HG03457 (cell line): ENCODE measurements at regions not wholly inside any gene's neighbourhood (a gene's known extent, or its start where the extent isn't known, plus 50 kb on each side); places are given as distances from the start of the nearest gene placed in this dataset.

ENCODE experiments used
- ATAC-seq: cut with Tn5 transposase; IDR thresholded peaks from one replicate; pipeline ENCODE4 v1.9.1; 2021; ENCODE audit warnings: moderate number of reproducible peaks; ENCODE audit not compliant: unreplicated experiment

GRCh38 chr1:106459418-106459817 is 597.1 kb upstream of the PRMT6 start:
- ATAC-seq: no peak

GRCh38 chr1:106465666-106466065 is 590.8 kb upstream of the PRMT6 start:
- ATAC-seq: no peak

GRCh38 chr1:106480629-106481028 is 575.8 kb upstream of the PRMT6 start:
- no peak for ATAC-seq

- no peak for ATAC-seq
Measured at GRCh38 chr1:106492880-106493279, 563.6 kb upstream of the PRMT6 start.

GRCh38 chr1:106494646-106495045 is 561.8 kb upstream of the PRMT6 start:
- no peak for ATAC-seq

- ATAC-seq: no peak
Measured at GRCh38 chr1:106498238-106498637, 558.2 kb upstream of the PRMT6 start.

GRCh38 chr1:106502659-106503058 is 553.8 kb upstream of the PRMT6 start:
- ATAC-seq: no peak

GRCh38 chr1:106515375-106515774 is 541.1 kb upstream of the PRMT6 start:
- ATAC-seq: no peak

GRCh38 chr1:106517224-106517623 is 539.2 kb upstream of the PRMT6 start:
- ATAC-seq: no peak

GRCh38 chr1:106523497-106523896 is 533.0 kb upstream of the PRMT6 start:
- ATAC-seq: no peak

GRCh38 chr1:106524631-106525030 is 531.8 kb upstream of the PRMT6 start:
- ATAC-seq: no peak

GRCh38 chr1:106526650-106527049 is 529.8 kb upstream of the PRMT6 start:
- ATAC-seq: no peak

GRCh38 chr1:106534612-106535011 is 521.9 kb upstream of the PRMT6 start:
- ATAC-seq: no peak

GRCh38 chr1:106536741-106537140 is 519.7 kb upstream of the PRMT6 start:
- ATAC-seq: no peak

GRCh38 chr1:106548726-106549125 is 507.7 kb upstream of the PRMT6 start:
- no peak for ATAC-seq

- no peak for ATAC-seq
Measured at GRCh38 chr1:106554294-106554693, 502.2 kb upstream of the PRMT6 start.

- ATAC-seq: no peak
Measured at GRCh38 chr1:106555571-106555970, 500.9 kb upstream of the PRMT6 start.

GRCh38 chr1:106564192-106564591 is 492.3 kb upstream of the PRMT6 start:
- no peak for ATAC-seq

GRCh38 chr1:106568201-106568974 is 488.1 kb upstream of the PRMT6 start:
- no peak for ATAC-seq

GRCh38 chr1:106571109-106571508 is 485.4 kb upstream of the PRMT6 start:
- no peak for ATAC-seq

- ATAC-seq: no peak
Measured at GRCh38 chr1:106584107-106584506, 472.4 kb upstream of the PRMT6 start.

- ATAC-seq: no peak
Measured at GRCh38 chr1:106584676-106585075, 471.8 kb upstream of the PRMT6 start.

- ATAC-seq: no peak
Measured at GRCh38 chr1:106600626-106601025, 455.8 kb upstream of the PRMT6 start.
